Colonic mucosa (tissue), 4 donors: ENCODE measurements at regions not wholly inside any gene's neighbourhood (a gene's known extent, or its start where the extent isn't known, plus 50 kb on each side); places are given as distances from the start of the nearest gene placed in this dataset.

Source experiments
- DNase-seq: peaks from one replicate; pipeline ENCODE4 v3.0.0-alpha.2; 2020
- H3K27ac ChIP-seq: fragments of 200-600 bp; one replicate; pipeline ENCODE4 v1.8.0; 2021
- H3K27me3 ChIP-seq: fragments of 200-600 bp; one replicate; pipeline ENCODE4 v1.8.0; 2021
- H3K36me3 ChIP-seq: fragments of 200-600 bp; one replicate; pipeline ENCODE4 v1.8.0; 2021
- H3K4me1 ChIP-seq: fragments of 200-600 bp; one replicate; pipeline ENCODE4 v1.8.0; 2021; ENCODE audit warnings: mild to moderate bottlenecking
- H3K4me3 ChIP-seq: fragments of 200-600 bp; one replicate; pipeline ENCODE4 v1.8.0; 2021
- H3K9ac ChIP-seq, 2 donors: one replicate each; pipeline ENCODE4 v1.7.0; 2013; ENCODE audit warnings: control low read depth in 2 of 2, low read depth in 2 of 2, low read length in 2 of 2
- H3K9me3 ChIP-seq: fragments of 200-600 bp; one replicate; pipeline ENCODE4 v1.8.0; 2021
- CTCF ChIP-seq: fragments of 200-600 bp; IDR thresholded peaks from one replicate; pipeline ENCODE4 v1.8.0; 2022; ENCODE audit warnings: antibody characterized with exemption, mild to moderate bottlenecking
- intact Hi-C: fragments of 100-400 bp; cut with DNase I; formaldehyde crosslinking; loops from one replicate; pipeline ENCODE4 v1.14.1; 2022
- donor health status: healthy.
- donor health status: DM: no; HTN: no; CAD: no.
- donor health status: DM: no; HTN: no; CAD: no.

- Histone ChIP-seq H3K9me3 (no peaks in the 10 kb centered on the region), H3K36me3 (no peaks in the 10 kb centered on the region), H3K27me3 (no peaks in the 10 kb centered on the region), H3K27ac (no peak overlapping the region), H3K4me3 (no peak overlapping the region), H3K9ac (no peak overlapping the region), H3K4me1 (no peaks in the 10 kb centered on the region)
- intact Hi-C loops, result no loop called here
- no peak for TF ChIP-seq CTCF
- no peak for DNase-seq
Measured at GRCh38 chr6:22069306-22069800, 227.5 kb downstream of the PRL start.

- H3K9ac ChIP-seq, result no peak overlapping the region
- no peak overlapping the region for H3K4me3 ChIP-seq
- DNase-seq, result peak; percentile 20
- intact Hi-C loops, result no loop called here
- H3K4me1 ChIP-seq, result no peaks in the 10 kb centered on the region
- H3K27me3 ChIP-seq, result no peaks in the 10 kb centered on the region
- TF ChIP-seq CTCF, result no peak
- no peaks in the 10 kb centered on the region for H3K9me3 ChIP-seq
- no peak overlapping the region for H3K27ac ChIP-seq
- H3K36me3 ChIP-seq, result no peaks in the 10 kb centered on the region
Measured at GRCh38 chr6:22071270-22072041, 225.4 kb downstream of the PRL start.

- no peak for TF ChIP-seq CTCF
- DNase-seq, result no peak
- Histone ChIP-seq H3K4me1 (no peaks in the 10 kb centered on the region), H3K9me3 (no peaks in the 10 kb centered on the region), H3K27me3 (no peaks in the 10 kb centered on the region), H3K27ac (no peak overlapping the region), H3K4me3 (no peak overlapping the region), H3K9ac (no peak overlapping the region), H3K36me3 (no peaks in the 10 kb centered on the region)
- intact Hi-C loops, result no loop called here
Measured at GRCh38 chr6:22072949-22073348, 223.9 kb downstream of the PRL start.

- Histone ChIP-seq H3K27me3 (no peaks in the 10 kb centered on the region), H3K9me3 (no peaks in the 10 kb centered on the region), H3K4me3 (no peak overlapping the region), H3K4me1 (no peaks in the 10 kb centered on the region), H3K36me3 (no peaks in the 10 kb centered on the region), H3K9ac (no peak overlapping the region), H3K27ac (peak overlapping the region; percentile 43)
- DNase-seq, result no peak
- no peak for TF ChIP-seq CTCF
- intact Hi-C loops, result no loop called here
Measured at GRCh38 chr6:22073516-22074198, 223.2 kb downstream of the PRL start.

- Histone ChIP-seq H3K9me3 (no peaks in the 10 kb centered on the region), H3K4me1 (no peaks in the 10 kb centered on the region), H3K27me3 (no peaks in the 10 kb centered on the region), H3K9ac (no peak overlapping the region), H3K36me3 (no peaks in the 10 kb centered on the region), H3K4me3 (no peak overlapping the region), H3K27ac (no peak overlapping the region)
- TF ChIP-seq CTCF, result no peak
- DNase-seq, result no peak
- intact Hi-C loops, result no loop called here
Measured at GRCh38 chr6:22078288-22078687, 218.5 kb downstream of the PRL start.
